HG02610 (cell line): ENCODE measurements at regions not wholly inside any gene's neighbourhood (a gene's known extent, or its start where the extent isn't known, plus 50 kb on each side); places are given as distances from the start of the nearest gene placed in this dataset.
"Not testable (repeated sequence)": the region's sequence is repeated elsewhere in the genome, so short reads cannot be mapped to it uniquely, and the experiment has no call there.

Experiments used
- ATAC-seq: cut with Tn5 transposase; IDR thresholded peaks from one replicate; pipeline ENCODE4 v1.9.1; 2021; ENCODE audit warnings: mild to moderate bottlenecking, moderate library complexity; ENCODE audit not compliant: unreplicated experiment

GRCh38 chr21:28324690-28325089 lies 668.0 kb downstream of the LTN1 start:
- no peak for ATAC-seq

- no peak for ATAC-seq
Measured at GRCh38 chr21:28317177-28317950, 675.3 kb downstream of the LTN1 start.

- ATAC-seq: no peak
Measured at GRCh38 chr21:28311411-28312190, 681.1 kb downstream of the LTN1 start.

GRCh38 chr21:28310711-28311110 lies 682.0 kb downstream of the LTN1 start:
- ATAC-seq: no peak

GRCh38 chr21:28310171-28310685 lies 682.4 kb downstream of the LTN1 start:
- ATAC-seq: no peak

GRCh38 chr21:28309596-28309995 lies 683.1 kb downstream of the LTN1 start:
- no peak for ATAC-seq

GRCh38 chr21:28308516-28308915 lies 684.2 kb downstream of the LTN1 start:
- ATAC-seq: no peak

GRCh38 chr21:28299946-28300345 lies 692.7 kb downstream of the LTN1 start:
- ATAC-seq: no peak

GRCh38 chr21:28298251-28298672 lies 694.4 kb downstream of the LTN1 start:
- no peak for ATAC-seq

- ATAC-seq: no peak
Measured at GRCh38 chr21:28294051-28294450, 698.6 kb downstream of the LTN1 start.

GRCh38 chr21:28283641-28284490 lies 708.8 kb downstream of the LTN1 start:
- no peak for ATAC-seq

GRCh38 chr21:28282833-28283232 lies 709.8 kb downstream of the LTN1 start:
- ATAC-seq: no peak

- not testable (repeated sequence) for ATAC-seq
Measured at GRCh38 chr21:28281357-28281756, 711.3 kb downstream of the LTN1 start.

- no peak for ATAC-seq
Measured at GRCh38 chr21:28280611-28281010, 712.1 kb downstream of the LTN1 start.

- no peak for ATAC-seq
Measured at GRCh38 chr21:28277324-28277723, 715.4 kb downstream of the LTN1 start.

GRCh38 chr21:28272272-28272992 lies 720.2 kb downstream of the LTN1 start:
- ATAC-seq: no peak

GRCh38 chr21:28269173-28269572 lies 723.5 kb downstream of the LTN1 start:
- ATAC-seq: no peak

GRCh38 chr21:28268685-28269084 lies 724.0 kb downstream of the LTN1 start:
- no peak for ATAC-seq

GRCh38 chr21:28267449-28267848 lies 725.2 kb downstream of the LTN1 start:
- ATAC-seq: no peak

GRCh38 chr21:28266061-28266460 lies 726.6 kb downstream of the LTN1 start:
- ATAC-seq: no peak
